ENCODE measurements at regions not wholly inside any gene's neighbourhood (a gene's known extent, or its start where the extent isn't known, plus 50 kb on each side); places are given as distances from the start of the nearest gene placed in this dataset.

DNA sequence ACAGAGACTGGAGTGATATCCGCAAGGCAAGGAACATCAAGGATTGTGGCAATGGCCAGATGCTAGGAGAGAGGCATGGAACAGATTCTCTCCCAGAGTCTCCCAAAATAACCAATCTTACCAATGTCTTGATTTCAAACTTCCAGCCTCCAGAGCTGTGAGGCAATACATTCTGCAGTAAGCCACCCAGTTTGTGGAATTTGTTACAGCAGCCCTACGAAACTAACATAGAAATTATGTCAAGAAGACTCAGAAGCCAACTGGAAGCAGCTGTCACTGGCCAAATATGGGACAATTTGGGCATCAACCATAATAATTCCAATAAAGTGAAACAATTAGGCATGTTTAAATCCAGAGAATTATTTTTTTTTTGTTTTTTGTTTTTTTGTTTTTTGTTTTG, 271.1 kb downstream of the NDUFS4 start:
- no peak overlapping the region for H3K4me3 Mint-ChIP-seq
- H3K27me3 Mint-ChIP-seq (ENCODE audit: low read depth): peaks cover 7% of the 10 kb centered on the region
- no peaks in the 10 kb centered on the region for H3K4me1 Mint-ChIP-seq (ENCODE audit: low read depth)
- no peak overlapping the region for H3K27ac Mint-ChIP-seq
- no peak for DNase-seq
- intact Hi-C loops (cut with micrococcal nuclease): no loop called here
- no peaks in the 10 kb centered on the region for H3K36me3 Mint-ChIP-seq (ENCODE audit: low read depth)
- H3K9me3 Mint-ChIP-seq: no peaks in the 10 kb centered on the region
- CTCF ChIA-PET: no interaction called here
